ENCODE measurements at regions not wholly inside any gene's neighbourhood (a gene's known extent, or its start where the extent isn't known, plus 50 kb on each side); places are given as distances from the start of the nearest gene placed in this dataset.

DNA sequence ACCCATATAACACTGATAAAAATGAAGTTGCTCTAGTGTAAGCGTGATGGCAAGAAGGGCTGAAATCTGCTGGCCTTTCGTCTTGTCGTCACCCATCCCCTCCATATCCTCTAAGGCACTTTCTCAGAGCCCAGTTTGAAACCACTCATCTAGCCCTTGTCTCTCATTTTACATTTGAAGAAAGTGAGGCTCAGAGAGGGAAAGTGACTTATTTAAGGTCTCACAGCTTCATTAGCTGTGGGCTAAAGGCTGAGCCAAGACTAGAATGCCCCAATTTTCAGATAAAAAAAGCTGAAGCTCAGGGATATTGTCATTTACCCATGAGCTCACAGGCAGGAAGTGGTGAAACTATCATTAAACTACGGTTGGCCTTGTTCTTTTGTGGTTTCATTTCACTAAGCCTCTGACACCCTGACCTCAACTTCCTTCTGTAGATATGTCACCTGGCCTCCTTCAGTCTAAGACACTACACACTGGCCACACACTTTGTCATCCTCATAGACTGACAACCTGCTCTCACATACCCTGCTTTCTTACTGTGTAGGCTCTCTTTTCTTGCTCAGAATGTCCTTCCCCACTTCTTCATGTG, 176.7 kb upstream of the DMAC1 start:
- Mint-ChIP-seq H3K9me3 (peaks cover 0 to 2% (median 0%) of the 10 kb centered on the region in 3 donors), H3K4me3 (peak overlapping the region; percentile 4 to 75 (median 46)), H3K4me1 (peaks cover 40 to 49% (median 48%) of the 10 kb centered on the region in 3 donors), H3K36me3 (no peaks in the 10 kb centered on the region), H3K27ac (peak overlapping the region; percentile 15 to 80 (median 32)), H3K27me3 (no peaks in the 10 kb centered on the region)

DNA sequence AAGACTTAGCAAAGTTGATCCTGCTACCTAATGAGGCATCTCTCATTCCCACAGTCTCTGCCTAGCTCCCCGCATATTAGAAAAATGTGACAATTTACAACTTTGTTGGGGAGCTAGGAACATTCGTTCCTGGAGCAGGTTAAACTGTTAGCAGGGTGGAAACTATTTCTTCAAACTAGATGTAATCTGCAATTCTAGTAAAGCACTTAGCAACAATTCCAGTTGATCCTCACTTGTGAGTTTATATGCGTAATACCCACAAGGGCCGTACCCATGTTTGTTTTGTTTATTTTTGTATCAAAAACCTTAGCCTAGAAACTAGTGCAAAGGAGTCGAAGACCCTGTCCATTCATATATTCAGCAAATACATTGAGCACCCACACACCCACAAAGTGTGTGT, 175.8 kb upstream of the DMAC1 start:
- H3K27ac Mint-ChIP-seq: peak overlapping the region in 2 of 3 donors; percentile 59 to 73
- peaks cover 0 to 2% (median 0%) of the 10 kb centered on the region in 3 donors for H3K9me3 Mint-ChIP-seq
- no peaks in the 10 kb centered on the region for H3K27me3 Mint-ChIP-seq
- peak overlapping the region in 2 of 4 donors; percentile 37 to 87 for H3K4me3 Mint-ChIP-seq
- no peaks in the 10 kb centered on the region for H3K36me3 Mint-ChIP-seq
- H3K4me1 Mint-ChIP-seq: peaks cover 35 to 49% (median 46%) of the 10 kb centered on the region in 3 donors

- H3K4me3 Mint-ChIP-seq: peak overlapping the region; percentile 11 to 87 (median 53)
- peak overlapping the region; percentile 59 to 77 (median 73) for H3K27ac Mint-ChIP-seq
- H3K9me3 Mint-ChIP-seq: peaks cover 0 to 2% (median 0%) of the 10 kb centered on the region in 3 donors
- no peaks in the 10 kb centered on the region for H3K36me3 Mint-ChIP-seq
- H3K4me1 Mint-ChIP-seq: peaks cover 35 to 49% (median 43%) of the 10 kb centered on the region in 3 donors
- H3K27me3 Mint-ChIP-seq: no peaks in the 10 kb centered on the region
Observed at GRCh38 chr9:7974335-7974960, 174.9 kb upstream of the DMAC1 start.

DNA sequence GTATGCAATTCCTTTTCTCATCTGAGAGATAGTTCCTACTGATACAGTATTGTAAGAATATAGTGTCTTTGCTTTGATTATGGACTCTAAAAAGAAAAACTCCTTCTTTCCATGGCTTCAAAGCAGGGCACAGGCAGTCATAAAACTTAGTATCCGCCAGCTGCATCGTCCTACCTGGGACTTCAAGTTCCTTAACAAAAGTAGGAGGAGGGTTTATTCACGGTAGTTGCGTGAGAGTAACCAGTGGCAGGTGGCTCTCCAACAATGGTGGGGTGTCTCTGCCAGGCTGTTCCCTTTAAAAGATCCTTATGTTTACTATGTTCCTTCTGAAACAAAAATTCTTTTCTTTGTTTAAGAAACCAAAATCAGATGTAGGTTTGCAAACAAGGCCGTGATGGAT, 173.5 kb upstream of the DMAC1 start:
- no peaks in the 10 kb centered on the region for H3K36me3 Mint-ChIP-seq
- H3K27ac Mint-ChIP-seq: no peak overlapping the region
- peaks cover 35 to 49% (median 40%) of the 10 kb centered on the region in 3 donors for H3K4me1 Mint-ChIP-seq
- H3K9me3 Mint-ChIP-seq: peaks cover 0 to 2% (median 0%) of the 10 kb centered on the region in 3 donors
- H3K27me3 Mint-ChIP-seq: no peaks in the 10 kb centered on the region
- H3K4me3 Mint-ChIP-seq: peak overlapping the region in 2 of 4 donors; percentile 37 to 59

DNA sequence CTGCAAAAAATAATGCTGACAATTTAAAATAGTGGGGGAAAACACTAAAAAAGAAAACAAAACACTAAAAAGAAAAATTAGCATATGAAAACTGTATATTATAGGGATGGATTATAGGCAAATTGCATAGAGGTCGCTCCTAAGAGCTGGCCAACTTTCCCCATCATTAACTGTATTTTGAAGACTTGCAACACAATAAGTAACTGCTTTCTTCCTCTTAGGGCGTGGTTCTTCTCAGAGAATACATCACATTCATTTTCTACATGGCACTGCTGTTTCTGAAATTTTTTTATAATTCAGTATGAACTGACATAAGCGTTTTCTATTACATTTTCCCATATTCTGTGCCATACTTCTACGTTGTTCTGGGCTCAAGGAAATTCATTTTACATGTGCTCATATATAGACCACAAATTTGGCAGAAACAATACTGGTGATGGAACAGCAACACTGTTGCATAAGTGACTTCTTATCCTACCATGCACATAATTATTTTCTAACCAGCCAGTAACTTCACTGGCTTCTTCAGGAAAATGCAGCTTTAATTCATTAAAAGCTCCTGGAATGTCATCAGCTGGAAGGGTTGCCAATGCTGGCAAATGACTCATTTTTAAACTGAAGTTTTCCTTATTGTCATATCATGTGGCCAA, 171.2 kb upstream of the DMAC1 start:
- H3K9me3 Mint-ChIP-seq: peaks cover 0 to 2% (median 2%) of the 10 kb centered on the region in 3 donors
- H3K4me3 Mint-ChIP-seq: no peak overlapping the region
- peaks cover 17 to 30% (median 23%) of the 10 kb centered on the region in 3 donors for H3K4me1 Mint-ChIP-seq
- H3K36me3 Mint-ChIP-seq: peaks cover 3% of the 10 kb centered on the region
- no peaks in the 10 kb centered on the region for H3K27me3 Mint-ChIP-seq
- no peak overlapping the region for H3K27ac Mint-ChIP-seq

GRCh38 chr9:7968687-7969086, 169.1 kb upstream of the DMAC1 start:
- Mint-ChIP-seq H3K9me3 (peaks cover 0 to 2% (median 0%) of the 10 kb centered on the region in 3 donors), H3K36me3 (peaks cover 3% of the 10 kb centered on the region), H3K4me1 (peaks cover 2 to 11% (median 8%) of the 10 kb centered on the region in 3 donors), H3K4me3 (no peak overlapping the region), H3K27ac (no peak overlapping the region), H3K27me3 (peaks cover 4% of the 10 kb centered on the region)

- H3K27ac Mint-ChIP-seq: no peak overlapping the region
- peaks cover 4% of the 10 kb centered on the region for H3K27me3 Mint-ChIP-seq
- peaks cover 0 to 6% (median 2%) of the 10 kb centered on the region in 3 donors for H3K4me1 Mint-ChIP-seq
- no peak overlapping the region for H3K4me3 Mint-ChIP-seq
- H3K36me3 Mint-ChIP-seq: peaks cover 3% of the 10 kb centered on the region
- H3K9me3 Mint-ChIP-seq: peaks cover 0 to 2% (median 0%) of the 10 kb centered on the region in 3 donors
Observed at GRCh38 chr9:7967851-7968250, 168.3 kb upstream of the DMAC1 start.

- peaks cover 3% of the 10 kb centered on the region for H3K36me3 Mint-ChIP-seq
- H3K4me1 Mint-ChIP-seq: peaks cover 0 to 4% (median 2%) of the 10 kb centered on the region in 3 donors
- H3K4me3 Mint-ChIP-seq: no peak overlapping the region
- H3K9me3 Mint-ChIP-seq: peaks cover 0 to 2% (median 0%) of the 10 kb centered on the region in 3 donors
- H3K27ac Mint-ChIP-seq: peak overlapping the region in 1 of 3 donors; percentile 10
- H3K27me3 Mint-ChIP-seq: peaks cover 4% of the 10 kb centered on the region
Observed at GRCh38 chr9:7967093-7967827, 167.7 kb upstream of the DMAC1 start.

DNA sequence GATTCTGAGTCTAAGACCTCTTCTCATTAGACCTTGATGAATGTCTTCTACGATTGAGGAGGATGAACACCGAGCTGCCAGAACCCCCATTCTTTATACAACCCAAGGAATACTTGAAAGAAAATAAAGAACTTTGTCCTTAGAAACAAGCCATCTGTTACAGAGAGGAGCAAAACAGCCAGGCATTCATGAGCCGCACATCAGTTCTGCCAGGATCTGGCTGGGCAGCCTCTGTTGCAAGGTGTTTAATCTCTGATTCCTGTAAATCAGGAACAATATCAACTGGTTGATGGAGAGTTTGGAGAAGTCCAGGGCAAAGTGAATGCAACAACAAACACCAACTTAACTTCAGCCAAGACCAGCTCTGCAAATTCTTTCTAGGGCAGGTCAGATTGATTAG, 165.5 kb upstream of the DMAC1 start:
- Mint-ChIP-seq H3K9me3 (peaks cover 0 to 2% (median 0%) of the 10 kb centered on the region in 3 donors), H3K27ac (no peak overlapping the region), H3K4me1 (peaks cover 0 to 2% (median 0%) of the 10 kb centered on the region in 3 donors), H3K27me3 (peaks cover 4% of the 10 kb centered on the region), H3K4me3 (no peak overlapping the region), H3K36me3 (peaks cover 3% of the 10 kb centered on the region)

GRCh38 chr9:7963026-7963425, 163.4 kb upstream of the DMAC1 start:
- peaks cover 4% of the 10 kb centered on the region for H3K27me3 Mint-ChIP-seq
- H3K9me3 Mint-ChIP-seq: peaks cover 0 to 2% (median 0%) of the 10 kb centered on the region in 3 donors
- peaks cover 0 to 4% (median 0%) of the 10 kb centered on the region in 3 donors for H3K4me1 Mint-ChIP-seq
- H3K27ac Mint-ChIP-seq: no peak overlapping the region
- no peak overlapping the region for H3K4me3 Mint-ChIP-seq
- H3K36me3 Mint-ChIP-seq: peaks cover 3% of the 10 kb centered on the region

DNA sequence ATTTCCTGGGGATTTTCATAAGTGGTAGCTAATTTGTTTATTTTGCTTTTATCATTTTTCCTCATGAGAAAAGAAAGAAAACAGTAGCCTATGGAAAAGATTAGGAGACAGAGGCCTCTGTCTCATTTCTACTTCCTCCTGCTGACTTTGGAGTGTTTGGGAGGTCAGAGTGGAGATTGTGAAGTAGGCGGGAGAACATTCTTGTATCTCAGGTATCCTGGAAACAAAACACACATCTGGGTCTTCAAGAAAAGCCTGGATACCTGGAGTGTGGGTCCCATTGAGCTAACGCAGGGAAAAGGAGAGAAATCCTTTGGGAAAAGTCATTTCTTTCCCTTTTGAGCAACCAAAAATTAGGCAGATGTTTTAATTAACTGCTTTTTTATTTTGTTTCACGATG, 161.5 kb upstream of the DMAC1 start:
- H3K4me1 Mint-ChIP-seq: peaks cover 0 to 4% (median 0%) of the 10 kb centered on the region in 3 donors
- H3K36me3 Mint-ChIP-seq: peaks cover 5% of the 10 kb centered on the region
- no peaks in the 10 kb centered on the region for H3K9me3 Mint-ChIP-seq
- peaks cover 4% of the 10 kb centered on the region for H3K27me3 Mint-ChIP-seq
- no peak overlapping the region for H3K4me3 Mint-ChIP-seq
- H3K27ac Mint-ChIP-seq: no peak overlapping the region

DNA sequence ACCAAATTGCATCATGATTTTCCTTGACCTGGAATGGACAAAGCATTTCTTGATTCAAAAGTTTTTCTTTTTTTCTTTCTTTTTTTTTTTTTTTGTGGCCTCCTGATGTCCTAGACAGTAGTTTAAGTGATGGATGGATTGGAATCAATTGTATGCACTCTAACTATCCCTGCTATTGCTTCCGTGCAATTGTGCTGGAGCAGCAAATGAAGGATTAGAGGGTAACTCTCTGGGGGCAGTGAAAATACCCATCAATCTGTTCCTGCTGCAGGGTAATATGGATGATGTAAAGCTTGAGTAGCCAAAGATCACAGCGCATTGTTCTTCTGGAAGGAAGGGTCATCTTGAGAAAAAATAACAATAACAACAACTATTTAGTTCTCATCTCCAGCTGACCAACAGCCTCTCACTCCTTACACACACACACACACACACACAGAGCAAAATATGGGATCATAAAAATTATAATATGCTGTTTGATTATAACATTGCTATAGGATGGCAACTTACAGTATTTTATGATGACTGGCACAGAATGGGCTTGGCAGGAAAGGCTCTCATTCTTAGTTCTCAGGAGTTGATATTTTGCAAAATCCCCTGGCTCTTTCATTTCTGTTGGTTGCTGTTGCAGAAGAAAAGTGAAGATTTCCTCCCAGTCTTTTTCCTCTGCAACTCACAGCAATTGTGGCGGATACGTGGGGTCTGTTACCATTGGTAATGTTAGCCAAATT, 160.9 kb upstream of the DMAC1 start:
- Mint-ChIP-seq H3K4me1 (peaks cover 0 to 4% (median 0%) of the 10 kb centered on the region in 3 donors), H3K36me3 (peaks cover 3% of the 10 kb centered on the region), H3K27ac (no peak overlapping the region), H3K4me3 (no peak overlapping the region), H3K9me3 (no peaks in the 10 kb centered on the region), H3K27me3 (peaks cover 4% of the 10 kb centered on the region)

- Mint-ChIP-seq H3K4me1 (peaks cover 0 to 4% (median 0%) of the 10 kb centered on the region in 3 donors), H3K27me3 (no peaks in the 10 kb centered on the region), H3K36me3 (peaks cover 3% of the 10 kb centered on the region), H3K27ac (no peak overlapping the region), H3K9me3 (no peaks in the 10 kb centered on the region), H3K4me3 (no peak overlapping the region)
Observed at GRCh38 chr9:7957803-7958202, 158.2 kb upstream of the DMAC1 start.

DNA sequence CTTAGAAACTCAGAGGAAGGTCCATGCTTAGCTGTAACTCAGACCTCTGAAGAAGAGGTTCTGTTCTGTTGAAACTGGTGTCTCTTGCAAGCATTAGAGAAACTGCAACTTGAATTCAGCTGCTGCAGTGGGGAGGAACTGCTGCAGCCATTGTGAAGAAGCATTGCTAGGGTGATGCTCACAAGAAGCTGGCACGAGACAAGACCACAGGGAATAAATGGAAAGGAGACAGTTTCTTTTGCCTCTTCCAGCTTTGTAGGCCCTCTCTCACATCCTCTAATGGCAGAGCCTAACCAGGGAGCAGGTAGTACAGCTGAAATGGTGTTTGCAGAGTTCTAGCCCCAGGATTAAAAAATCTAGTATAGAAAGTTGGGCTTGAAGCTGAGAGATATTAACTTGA, 148.0 kb upstream of the DMAC1 start:
- H3K4me1 Mint-ChIP-seq: peaks cover 0 to 6% (median 0%) of the 10 kb centered on the region in 3 donors
- no peaks in the 10 kb centered on the region for H3K36me3 Mint-ChIP-seq
- peaks cover 0 to 4% (median 0%) of the 10 kb centered on the region in 3 donors for H3K9me3 Mint-ChIP-seq
- no peak overlapping the region for H3K4me3 Mint-ChIP-seq
- peak overlapping the region in 1 of 3 donors; percentile 14 for H3K27ac Mint-ChIP-seq
- H3K27me3 Mint-ChIP-seq: peaks cover 2% of the 10 kb centered on the region
